CD4-positive, alpha-beta memory T cell (primary cell): ENCODE measurements at regions not wholly inside any gene's neighbourhood (a gene's known extent, or its start where the extent isn't known, plus 50 kb on each side); places are given as distances from the start of the nearest gene placed in this dataset.
"Not testable (repeated sequence)": the region's sequence is repeated elsewhere in the genome, so short reads cannot be mapped to it uniquely, and the experiment has no call there.

ENCODE experiments used
- CTCF ChIA-PET: fragments of 350-600 bp; sonication (Branson Sonifier 250); formaldehyde crosslinking; loops from one replicate; lab custom pipeline; 2021; ENCODE audit warnings: inconsistent platforms; ENCODE audit not compliant: partially characterized antibody; lab: Charles Lee
- POLR2A ChIA-PET: fragments of 350-600 bp; sonication (Branson Sonifier 250); formaldehyde crosslinking; loops from one replicate; lab custom pipeline; 2021; ENCODE audit not compliant: partially characterized antibody; lab: Charles Lee
- DNase-seq, 5 donors: peaks; one replicate each; pipeline versions ENCODE4 v3.0.0 to v3.0.0-alpha.2; 2020 to 2022; ENCODE audit warnings: mixed read lengths in 1 of 5
- H3K27ac ChIP-seq: one replicate; pipeline ENCODE4 v1.7.0; 2013; ENCODE audit warnings: low read depth, low read length
- H3K27me3 ChIP-seq: 2 replicates; pipeline ENCODE4 v1.7.0; 2013; ENCODE audit warnings: mild to moderate bottlenecking, low read length, moderate library complexity; ENCODE audit not compliant: insufficient read depth
- H3K36me3 ChIP-seq: 2 replicates; pipeline ENCODE4 v1.7.0; 2013; ENCODE audit warnings: mild to moderate bottlenecking, low read length, moderate library complexity; ENCODE audit not compliant: insufficient read depth
- H3K4me1 ChIP-seq: 2 replicates; pipeline ENCODE4 v1.7.0; 2013; ENCODE audit warnings: mild to moderate bottlenecking, low read length, moderate library complexity; ENCODE audit not compliant: insufficient read depth
- H3K4me3 ChIP-seq, 2 donors: one replicate each; pipeline ENCODE4 v1.7.0; 2013; ENCODE audit warnings: low read length in 2 of 2, mild to moderate bottlenecking in 1 of 2
- H3K9me3 ChIP-seq, 2 donors: one replicate each; pipeline ENCODE4 v1.7.0; 2013; ENCODE audit warnings: low read length in 2 of 2, control low read depth in 1 of 2; ENCODE audit not compliant: control insufficient read depth in 1 of 2
- H3K27ac Mint-ChIP-seq, 7 donors: one replicate each; pipeline ENCODE4 v1.8.0; 2020 to 2021; ENCODE audit warnings: mixed read lengths in 7 of 7, mild to moderate bottlenecking in 6 of 7, inconsistent platforms in 3 of 7, moderate library complexity in 3 of 7
- H3K27me3 Mint-ChIP-seq, 2 donors: one replicate each; pipeline ENCODE4 v1.8.0; 2020 to 2021; ENCODE audit warnings: mixed read lengths in 2 of 2
- H3K36me3 Mint-ChIP-seq, 2 donors: one replicate each; pipeline ENCODE4 v1.8.0; 2020 to 2021; ENCODE audit warnings: mixed read lengths in 2 of 2, inconsistent platforms in 1 of 2, mild to moderate bottlenecking in 1 of 2
- H3K4me1 Mint-ChIP-seq, 4 donors: one replicate each; pipeline ENCODE4 v1.8.0; 2020 to 2021; ENCODE audit warnings: mixed read lengths in 4 of 4, mild to moderate bottlenecking in 1 of 4
- H3K4me3 Mint-ChIP-seq, 8 donors: one replicate each; pipeline ENCODE4 v1.8.0; 2020 to 2021; ENCODE audit warnings: mixed read lengths in 8 of 8, mild to moderate bottlenecking in 7 of 8, moderate library complexity in 6 of 8, inconsistent platforms in 3 of 8
- H3K9me3 Mint-ChIP-seq, 8 donors: one replicate each; pipeline ENCODE4 v1.8.0; 2020 to 2021; ENCODE audit warnings: mixed read lengths in 8 of 8, mild to moderate bottlenecking in 5 of 8, inconsistent platforms in 3 of 8, moderate library complexity in 1 of 8
- intact Hi-C: fragments of 100-400 bp; cut with micrococcal nuclease; formaldehyde crosslinking; loops from one replicate; pipeline ENCODE4 v1.15.1; 2023

DNA sequence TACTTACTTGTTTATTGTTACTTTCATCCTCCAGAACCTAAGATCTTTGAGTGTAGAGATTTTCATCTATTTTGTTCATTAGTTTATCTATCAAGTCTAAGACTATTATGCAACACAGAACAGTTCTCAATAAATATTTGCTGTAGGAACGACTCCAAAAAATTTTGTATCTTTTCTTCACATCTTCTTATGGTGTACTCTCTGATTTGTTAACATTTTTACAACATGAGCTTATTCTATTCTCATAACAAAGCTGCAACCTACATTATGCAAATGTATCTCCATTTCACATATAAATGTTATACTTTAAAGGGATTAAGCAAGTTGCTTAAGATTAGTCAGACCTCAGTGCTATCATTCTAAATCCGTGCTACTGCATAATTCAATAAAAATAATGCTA is 514.2 kb upstream of the ZP4 start:
- Mint-ChIP-seq H3K36me3 (no peaks in the 10 kb centered on the region), H3K27me3 (no peaks in the 10 kb centered on the region), H3K4me1 (peaks cover 0 to 2% (median 0%) of the 10 kb centered on the region in 4 donors), H3K9me3 (peaks cover 0 to 8% (median 5%) of the 10 kb centered on the region in 8 donors), H3K4me3 (no peak overlapping the region), H3K27ac (no peak overlapping the region)
- Histone ChIP-seq H3K36me3 (no peaks in the 10 kb centered on the region), H3K4me3 (no peak overlapping the region), H3K4me1 (no peaks in the 10 kb centered on the region), H3K27ac (no peak overlapping the region), H3K27me3 (no peaks in the 10 kb centered on the region), H3K9me3 (no peaks in the 10 kb centered on the region)
- ChIA-PET POLR2A (no interaction called here), CTCF (no interaction called here)
- intact Hi-C loops = no loop called here
- no peak for DNase-seq

DNA sequence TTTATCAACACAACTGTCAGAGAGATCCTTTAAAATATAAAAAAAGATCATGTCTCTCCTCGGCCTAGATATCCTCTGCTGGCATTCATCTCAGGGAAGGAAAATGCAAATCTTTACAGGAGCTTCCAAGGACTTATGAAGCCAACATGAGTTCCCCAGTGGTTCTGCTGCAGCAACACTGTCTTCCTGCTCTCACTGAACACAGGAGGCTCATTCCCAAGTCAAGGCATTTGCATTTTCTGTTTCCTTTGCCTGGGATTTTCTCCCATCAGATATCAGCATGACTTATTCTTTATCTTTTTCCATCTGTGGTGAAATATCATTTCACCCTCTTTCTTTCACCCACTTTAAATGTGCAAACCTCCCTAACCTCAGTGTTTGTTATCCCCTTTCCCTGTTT is 513.8 kb upstream of the ZP4 start:
- Mint-ChIP-seq H3K4me3 (no peak overlapping the region), H3K4me1 (peaks cover 0 to 2% (median 0%) of the 10 kb centered on the region in 4 donors), H3K27me3 (no peaks in the 10 kb centered on the region), H3K36me3 (no peaks in the 10 kb centered on the region), H3K9me3 (peaks cover 0 to 12% (median 5%) of the 10 kb centered on the region in 8 donors), H3K27ac (no peak overlapping the region)
- CTCF ChIA-PET = no interaction called here
- Histone ChIP-seq H3K9me3 (no peaks in the 10 kb centered on the region), H3K4me3 (no peak overlapping the region), H3K27me3 (no peaks in the 10 kb centered on the region), H3K27ac (no peak overlapping the region), H3K36me3 (no peaks in the 10 kb centered on the region), H3K4me1 (no peaks in the 10 kb centered on the region)
- no peak for DNase-seq
- intact Hi-C loops = no loop called here
- POLR2A ChIA-PET = no interaction called here

DNA sequence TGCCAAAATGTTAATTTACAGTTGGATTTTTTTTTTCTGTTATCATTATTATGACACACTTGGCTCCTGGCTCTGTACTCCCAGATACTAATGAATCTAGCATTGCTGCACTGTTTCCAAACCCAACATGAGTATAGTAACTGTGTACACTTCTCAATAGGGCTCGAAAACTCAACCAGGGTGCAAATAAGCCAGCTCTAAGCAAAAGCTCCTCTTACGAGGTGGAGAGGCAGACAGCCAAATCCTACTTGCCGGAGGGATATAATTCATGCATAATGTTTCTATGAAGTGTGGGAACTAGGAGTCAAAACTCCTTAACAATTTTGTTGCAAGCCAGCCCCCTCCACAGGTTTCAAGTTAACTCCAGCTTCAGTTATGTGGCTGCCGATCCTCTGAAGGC is 510.4 kb upstream of the ZP4 start:
- Histone ChIP-seq H3K9me3 (no peaks in the 10 kb centered on the region), H3K27me3 (no peaks in the 10 kb centered on the region), H3K4me3 (no peak overlapping the region), H3K27ac (no peak overlapping the region), H3K36me3 (no peaks in the 10 kb centered on the region), H3K4me1 (no peaks in the 10 kb centered on the region)
- DNase-seq = no peak
- CTCF ChIA-PET = no interaction called here
- no peak overlapping the region for H3K27ac Mint-ChIP-seq
- intact Hi-C loops = no loop called here
- no peaks in the 10 kb centered on the region for H3K36me3 Mint-ChIP-seq
- H3K4me1 Mint-ChIP-seq = peaks cover 0 to 2% (median 0%) of the 10 kb centered on the region in 4 donors
- H3K4me3 Mint-ChIP-seq = no peak overlapping the region
- no peaks in the 10 kb centered on the region for H3K27me3 Mint-ChIP-seq
- peaks cover 0 to 9% (median 3%) of the 10 kb centered on the region in 8 donors for H3K9me3 Mint-ChIP-seq
- POLR2A ChIA-PET = no interaction called here

DNA sequence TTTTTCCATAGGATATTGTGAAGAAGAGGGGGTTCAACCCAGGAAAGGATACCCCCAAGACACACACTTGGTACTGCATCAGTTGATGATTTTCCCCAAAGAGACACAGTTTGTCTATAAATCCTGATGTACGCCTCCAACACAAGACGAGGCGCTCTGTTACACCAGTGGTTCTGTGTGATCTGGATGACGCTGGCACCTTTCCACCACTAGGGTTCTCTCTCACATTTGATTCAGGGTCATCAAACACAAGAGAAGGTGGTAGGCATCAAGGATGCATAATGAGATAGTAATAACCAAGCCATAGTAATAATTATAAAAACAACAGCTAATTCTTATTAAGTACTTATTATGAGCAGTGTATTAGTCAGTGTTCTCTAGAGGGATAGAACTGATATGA is 508.8 kb upstream of the ZP4 start:
- Mint-ChIP-seq H3K4me1 (no peaks in the 10 kb centered on the region), H3K27ac (no peak overlapping the region), H3K27me3 (no peaks in the 10 kb centered on the region), H3K4me3 (no peak overlapping the region), H3K9me3 (peaks cover 0 to 6% (median 2%) of the 10 kb centered on the region in 8 donors), H3K36me3 (no peaks in the 10 kb centered on the region)
- POLR2A ChIA-PET = no interaction called here
- Histone ChIP-seq H3K9me3 (no peaks in the 10 kb centered on the region), H3K36me3 (no peaks in the 10 kb centered on the region), H3K4me1 (no peaks in the 10 kb centered on the region), H3K27me3 (no peaks in the 10 kb centered on the region), H3K4me3 (no peak overlapping the region), H3K27ac (no peak overlapping the region)
- intact Hi-C loops = no loop called here
- no peak for DNase-seq
- CTCF ChIA-PET = no interaction called here

DNA sequence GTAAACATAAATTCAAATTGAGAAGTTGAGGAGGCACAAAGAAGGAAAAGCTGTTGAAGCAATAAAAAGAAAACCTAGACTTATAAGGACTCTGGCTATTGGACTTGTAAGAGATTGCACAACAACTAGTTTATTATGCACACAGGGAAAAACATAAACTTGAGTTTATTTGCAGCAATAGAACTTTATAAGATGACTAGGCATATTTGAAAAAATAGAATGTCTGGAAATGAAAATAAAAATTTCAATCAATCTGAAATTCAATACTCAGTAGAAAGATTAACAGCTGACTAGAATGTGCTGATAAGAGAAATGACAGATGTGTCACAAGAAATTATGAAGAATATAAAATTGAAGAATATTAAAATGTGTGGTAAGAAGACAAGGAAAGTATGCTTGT is 505.4 kb upstream of the ZP4 start:
- H3K4me3 ChIP-seq = no peak overlapping the region
- Mint-ChIP-seq H3K27me3 (no peaks in the 10 kb centered on the region), H3K27ac (no peak overlapping the region), H3K4me1 (no peaks in the 10 kb centered on the region), H3K4me3 (no peak overlapping the region), H3K9me3 (peaks cover 0 to 10% (median 5%) of the 10 kb centered on the region in 8 donors), H3K36me3 (no peaks in the 10 kb centered on the region)
- H3K36me3 ChIP-seq = no peaks in the 10 kb centered on the region
- no peaks in the 10 kb centered on the region for H3K27me3 ChIP-seq
- no peaks in the 10 kb centered on the region for H3K4me1 ChIP-seq
- no peak overlapping the region for H3K27ac ChIP-seq
- POLR2A ChIA-PET = no interaction called here
- H3K9me3 ChIP-seq = no peaks in the 10 kb centered on the region
- intact Hi-C loops = no loop called here
- no peak for DNase-seq
- CTCF ChIA-PET = no interaction called here

DNA sequence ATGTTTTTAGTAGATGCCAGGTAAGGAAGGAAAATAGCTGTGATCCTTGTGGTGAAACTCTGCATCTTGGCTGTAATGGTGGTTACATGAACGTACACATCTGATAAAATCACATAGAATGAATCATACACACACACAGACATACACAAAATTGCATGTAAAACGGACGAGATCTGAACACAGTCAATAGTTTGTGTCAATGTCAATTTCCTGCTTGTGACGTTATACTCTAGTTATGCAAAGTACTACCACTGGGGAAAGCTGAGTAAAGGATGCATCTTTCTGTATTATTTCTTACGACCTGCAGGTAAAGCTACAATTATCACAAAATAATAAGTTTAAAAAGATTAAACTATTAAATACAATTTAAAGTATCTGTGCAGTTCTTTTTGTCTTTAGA is 493.7 kb upstream of the ZP4 start:
- ChIA-PET CTCF (no interaction called here), POLR2A (no interaction called here)
- Mint-ChIP-seq H3K36me3 (no peaks in the 10 kb centered on the region), H3K9me3 (peaks cover 0 to 5% (median 1%) of the 10 kb centered on the region in 8 donors), H3K27me3 (no peaks in the 10 kb centered on the region), H3K4me1 (no peaks in the 10 kb centered on the region), H3K4me3 (no peak overlapping the region), H3K27ac (no peak overlapping the region)
- no peaks in the 10 kb centered on the region for H3K9me3 ChIP-seq
- H3K4me1 ChIP-seq = no peaks in the 10 kb centered on the region
- no peaks in the 10 kb centered on the region for H3K27me3 ChIP-seq
- no peak overlapping the region for H3K4me3 ChIP-seq
- DNase-seq = no peak
- intact Hi-C loops = no loop called here
- no peak overlapping the region for H3K27ac ChIP-seq
- no peaks in the 10 kb centered on the region for H3K36me3 ChIP-seq

DNA sequence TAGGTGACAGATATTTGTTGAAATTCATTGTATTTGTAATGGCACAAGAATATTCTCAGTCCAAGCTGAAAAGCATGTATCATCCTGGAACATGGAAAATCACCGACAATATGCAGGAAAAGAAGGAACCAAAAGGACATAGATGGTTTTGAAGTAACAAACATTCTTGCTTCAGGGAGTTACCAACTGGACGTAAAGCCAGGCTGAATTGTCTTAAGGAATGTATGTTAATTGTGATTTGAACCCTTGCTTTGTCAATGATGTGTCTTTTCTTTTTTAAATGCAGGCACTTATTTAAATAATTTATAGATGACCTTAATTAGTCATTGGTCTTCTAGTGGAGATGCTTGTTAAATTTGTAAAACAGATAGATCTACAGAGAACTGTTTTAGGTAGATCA is 489.4 kb upstream of the ZP4 start:
- H3K9me3 Mint-ChIP-seq = peaks cover 0 to 14% (median 6%) of the 10 kb centered on the region in 8 donors
- Histone ChIP-seq H3K4me3 (no peak overlapping the region), H3K4me1 (no peaks in the 10 kb centered on the region), H3K27me3 (no peaks in the 10 kb centered on the region), H3K9me3 (no peaks in the 10 kb centered on the region), H3K36me3 (no peaks in the 10 kb centered on the region), H3K27ac (no peak overlapping the region)
- H3K4me3 Mint-ChIP-seq = no peak overlapping the region
- H3K27ac Mint-ChIP-seq = no peak overlapping the region
- ChIA-PET CTCF (no interaction called here), POLR2A (no interaction called here)
- DNase-seq = no peak
- intact Hi-C loops = no loop called here
- no peaks in the 10 kb centered on the region for H3K4me1 Mint-ChIP-seq
- no peaks in the 10 kb centered on the region for H3K27me3 Mint-ChIP-seq
- H3K36me3 Mint-ChIP-seq = no peaks in the 10 kb centered on the region

DNA sequence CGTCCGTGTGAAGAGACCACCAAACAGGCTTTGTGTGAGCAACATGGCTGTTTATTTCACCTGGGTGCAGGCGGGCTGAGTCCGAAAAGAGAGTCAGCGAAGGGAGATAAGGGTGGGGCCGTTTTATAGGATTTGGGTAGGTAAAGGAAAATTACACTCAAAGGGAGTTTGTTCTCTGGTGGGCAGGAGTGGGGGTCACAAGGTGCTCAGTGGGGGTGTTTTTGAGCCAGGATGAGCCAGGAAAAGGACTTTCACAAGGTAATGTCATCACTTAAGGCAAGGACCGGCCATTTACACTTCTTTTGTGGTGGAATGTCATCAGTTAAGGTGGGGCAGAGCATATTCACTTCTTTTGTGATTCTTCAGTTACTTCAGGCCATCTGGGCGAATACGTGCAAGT is 488.7 kb upstream of the ZP4 start:
- not testable (repeated sequence) for H3K27ac Mint-ChIP-seq, H3K27me3 Mint-ChIP-seq, H3K4me3 Mint-ChIP-seq

More for the DNA sequence above, 488.7 kb upstream of the ZP4 start:
- H3K27ac ChIP-seq, H3K9me3 ChIP-seq, H3K27me3 ChIP-seq, H3K4me3 ChIP-seq, CTCF ChIA-PET, H3K4me1 ChIP-seq, H3K4me1 Mint-ChIP-seq, H3K36me3 ChIP-seq, POLR2A ChIA-PET, intact Hi-C loops, DNase-seq, H3K36me3 Mint-ChIP-seq: not testable (repeated sequence)
- H3K9me3 Mint-ChIP-seq = peaks cover 0 to 14% (median 6%) of the 10 kb centered on the region in 8 donors
